ENCODE measurements at regions not wholly inside any gene's neighbourhood (a gene's known extent, or its start where the extent isn't known, plus 50 kb on each side); places are given as distances from the start of the nearest gene placed in this dataset.

GRCh38 chr2:234193977-234194563 lies 143.6 kb downstream of the SPP2 start:
- no peak for DNase-seq (ENCODE audit: low read depth)
- H3K4me3 ChIP-seq (ENCODE audit: control insufficient read depth, low read depth, low read length) = no peak overlapping the region
- TF ChIP-seq CTCF (conservative IDR thresholded peaks at IDR 0.05; ENCODE audit: control insufficient read depth, insufficient read depth, low read depth, low read length) = no peak

GRCh38 chr2:234191819-234192407 lies 141.4 kb downstream of the SPP2 start:
- H3K4me3 ChIP-seq (ENCODE audit: control insufficient read depth, low read depth, low read length) = no peak overlapping the region
- DNase-seq (ENCODE audit: low read depth) = peak; percentile 35
- TF ChIP-seq CTCF (conservative IDR thresholded peaks at IDR 0.05; ENCODE audit: control insufficient read depth, insufficient read depth, low read depth, low read length) = no peak

GRCh38 chr2:234189786-234190300 lies 139.3 kb downstream of the SPP2 start:
- no peak for TF ChIP-seq CTCF (conservative IDR thresholded peaks at IDR 0.05; ENCODE audit: control insufficient read depth, insufficient read depth, low read depth, low read length)
- no peak overlapping the region for H3K4me3 ChIP-seq (ENCODE audit: control insufficient read depth, low read depth, low read length)
- no peak for DNase-seq (ENCODE audit: low read depth)

GRCh38 chr2:234189230-234189629 lies 138.7 kb downstream of the SPP2 start:
- no peak for TF ChIP-seq CTCF (conservative IDR thresholded peaks at IDR 0.05; ENCODE audit: control insufficient read depth, insufficient read depth, low read depth, low read length)
- no peak for DNase-seq (ENCODE audit: low read depth)
- no peak overlapping the region for H3K4me3 ChIP-seq (ENCODE audit: control insufficient read depth, low read depth, low read length)

GRCh38 chr2:234187646-234188174 lies 137.2 kb downstream of the SPP2 start:
- no peak overlapping the region for H3K4me3 ChIP-seq (ENCODE audit: control insufficient read depth, low read depth, low read length)
- DNase-seq (ENCODE audit: low read depth) = no peak
- TF ChIP-seq CTCF (conservative IDR thresholded peaks at IDR 0.05; ENCODE audit: control insufficient read depth, insufficient read depth, low read depth, low read length) = no peak

GRCh38 chr2:234181121-234181520 lies 130.6 kb downstream of the SPP2 start:
- no peak for DNase-seq (ENCODE audit: low read depth)
- no peak overlapping the region for H3K4me3 ChIP-seq (ENCODE audit: control insufficient read depth, low read depth, low read length)
- TF ChIP-seq CTCF (conservative IDR thresholded peaks at IDR 0.05; ENCODE audit: control insufficient read depth, insufficient read depth, low read depth, low read length) = no peak

All from fibroblast of mammary gland (primary cell).